SK-N-MC (cell line): ENCODE measurements at regions not wholly inside any gene's neighbourhood (a gene's known extent, or its start where the extent isn't known, plus 50 kb on each side); places are given as distances from the start of the nearest gene placed in this dataset.

Source experiments
- EZH2 ChIP-seq: fragments of 200-600 bp; sonication (generic); IDR thresholded peaks from one replicate; pipeline ENCODE4 v1.6.1; 2017; ENCODE audit warnings: antibody characterized with exemption
- POLR2AphosphoS5 ChIP-seq: IDR thresholded peaks from 2 replicates; pipeline ENCODE4 v1.6.1; 2012; ENCODE audit warnings: mild to moderate bottlenecking, low read depth, low read length, borderline replicate concordance

GRCh38 chr2:58649756-58650155, 408.6 kb upstream of the FANCL start:
- no peak for TF ChIP-seq EZH2
- no peak for TF ChIP-seq POLR2AphosphoS5
